ENCODE measurements at regions not wholly inside any gene's neighbourhood (a gene's known extent, or its start where the extent isn't known, plus 50 kb on each side); places are given as distances from the start of the nearest gene placed in this dataset.

DNA sequence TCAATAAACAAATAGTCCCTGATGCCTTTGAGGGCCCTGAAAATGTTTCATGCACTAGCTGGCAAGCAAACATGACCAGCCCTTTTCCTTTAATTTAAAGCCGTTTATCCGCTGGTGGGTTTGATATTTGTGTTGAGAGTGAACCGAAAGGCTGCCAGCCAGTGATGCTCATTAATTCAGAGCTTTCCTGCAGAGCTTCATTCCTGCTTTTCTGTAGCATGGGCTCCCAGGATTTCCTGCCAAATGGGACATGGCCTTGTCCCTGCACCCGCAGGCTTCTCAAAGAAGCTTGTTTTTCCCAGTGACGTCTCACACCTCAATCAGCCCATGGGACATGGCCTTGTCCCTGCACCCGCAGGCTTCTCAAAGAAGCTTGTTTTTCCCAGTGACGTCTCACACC is 219.6 kb downstream of the MTHFS start:
- no peak overlapping the region for H3K4me2 ChIP-seq (ENCODE audit: low read length)
- no peaks in the 10 kb centered on the region for H3K27me3 ChIP-seq (ENCODE audit: low read depth, low read length)
- no peak overlapping the region for H2AFZ ChIP-seq (ENCODE audit: low read depth, low read length)
- TF ChIP-seq, protein P1, sequence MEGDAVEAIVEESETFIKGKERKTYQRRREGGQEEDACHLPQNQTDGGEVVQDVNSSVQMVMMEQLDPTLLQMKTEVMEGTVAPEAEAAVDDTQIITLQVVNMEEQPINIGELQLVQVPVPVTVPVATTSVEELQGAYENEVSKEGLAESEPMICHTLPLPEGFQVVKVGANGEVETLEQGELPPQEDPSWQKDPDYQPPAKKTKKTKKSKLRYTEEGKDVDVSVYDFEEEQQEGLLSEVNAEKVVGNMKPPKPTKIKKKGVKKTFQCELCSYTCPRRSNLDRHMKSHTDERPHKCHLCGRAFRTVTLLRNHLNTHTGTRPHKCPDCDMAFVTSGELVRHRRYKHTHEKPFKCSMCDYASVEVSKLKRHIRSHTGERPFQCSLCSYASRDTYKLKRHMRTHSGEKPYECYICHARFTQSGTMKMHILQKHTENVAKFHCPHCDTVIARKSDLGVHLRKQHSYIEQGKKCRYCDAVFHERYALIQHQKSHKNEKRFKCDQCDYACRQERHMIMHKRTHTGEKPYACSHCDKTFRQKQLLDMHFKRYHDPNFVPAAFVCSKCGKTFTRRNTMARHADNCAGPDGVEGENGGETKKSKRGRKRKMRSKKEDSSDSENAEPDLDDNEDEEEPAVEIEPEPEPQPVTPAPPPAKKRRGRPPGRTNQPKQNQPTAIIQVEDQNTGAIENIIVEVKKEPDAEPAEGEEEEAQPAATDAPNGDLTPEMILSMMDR (IDR thresholded peaks at IDR 0.05; ENCODE audit: low read depth, low read length), result no peak
- TF ChIP-seq EZH2phosphoT487 (IDR thresholded peaks at IDR 0.05; ENCODE audit: low read depth), result no peak
- H3K4me1 ChIP-seq (ENCODE audit: low read length), result peaks cover 85% of the 10 kb centered on the region
- no peaks in the 10 kb centered on the region for H4K20me1 ChIP-seq (ENCODE audit: insufficient read depth, low read length)
- no peaks in the 10 kb centered on the region for H3K79me2 ChIP-seq (ENCODE audit: low read length)
- H3K9me3 ChIP-seq (ENCODE audit: insufficient read depth, low read length), result no peaks in the 10 kb centered on the region
- H3K4me3 ChIP-seq (ENCODE audit: low read length), result no peak overlapping the region
- no peaks in the 10 kb centered on the region for H3K36me3 ChIP-seq (replicated peaks; ENCODE audit: low read depth, low read length)
- no peak overlapping the region for H3K9ac ChIP-seq (ENCODE audit: low read length)
- H3K27ac ChIP-seq (ENCODE audit: low read length), result no peak overlapping the region

DNA sequence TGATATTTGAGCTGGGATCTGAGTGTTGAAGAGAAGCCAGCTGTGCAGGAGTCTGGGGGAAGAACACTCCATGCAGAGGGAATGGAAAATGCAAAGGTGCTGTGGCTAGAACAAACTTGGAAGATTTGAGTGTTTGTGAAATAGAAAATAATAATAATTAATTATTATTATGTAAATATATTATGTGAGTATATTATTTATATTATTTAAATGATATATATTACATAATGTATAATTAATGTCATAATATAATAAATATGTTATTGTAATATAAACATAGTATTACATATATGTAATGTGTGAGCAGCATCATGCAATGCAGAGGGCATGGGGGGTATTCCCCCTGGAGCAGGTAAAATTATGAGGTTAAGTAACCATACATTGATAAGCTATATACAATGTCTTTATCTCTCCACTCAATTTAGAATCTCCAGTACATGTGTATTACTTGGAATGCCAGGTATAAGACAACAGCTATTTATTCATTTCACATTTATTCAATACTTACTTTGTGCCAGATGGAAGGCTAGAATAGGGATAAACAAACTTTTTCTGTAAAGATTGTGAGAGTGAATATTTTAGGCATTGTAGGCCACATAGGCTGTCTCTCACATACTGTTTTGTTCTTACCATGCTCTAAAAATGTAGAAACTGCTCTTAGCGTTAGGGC is 218.6 kb downstream of the MTHFS start:
- TF ChIP-seq, protein P1 (IDR thresholded peaks at IDR 0.05; ENCODE audit: low read depth, low read length), result no peak
- no peak for TF ChIP-seq EZH2phosphoT487 (IDR thresholded peaks at IDR 0.05; ENCODE audit: low read depth)
- H3K27ac ChIP-seq (ENCODE audit: low read length), result no peak overlapping the region
- no peak overlapping the region for H3K4me3 ChIP-seq (ENCODE audit: low read length)
- H4K20me1 ChIP-seq (ENCODE audit: insufficient read depth, low read length), result no peaks in the 10 kb centered on the region
- no peaks in the 10 kb centered on the region for H3K27me3 ChIP-seq (ENCODE audit: low read depth, low read length)
- no peaks in the 10 kb centered on the region for H3K79me2 ChIP-seq (ENCODE audit: low read length)
- H3K9me3 ChIP-seq (ENCODE audit: insufficient read depth, low read length), result no peaks in the 10 kb centered on the region
- no peak overlapping the region for H3K4me2 ChIP-seq (ENCODE audit: low read length)
- no peak overlapping the region for H2AFZ ChIP-seq (ENCODE audit: low read depth, low read length)
- H3K36me3 ChIP-seq (replicated peaks; ENCODE audit: low read depth, low read length), result no peaks in the 10 kb centered on the region
- no peak overlapping the region for H3K9ac ChIP-seq (ENCODE audit: low read length)
- peaks cover 85% of the 10 kb centered on the region for H3K4me1 ChIP-seq (ENCODE audit: low read length)

DNA sequence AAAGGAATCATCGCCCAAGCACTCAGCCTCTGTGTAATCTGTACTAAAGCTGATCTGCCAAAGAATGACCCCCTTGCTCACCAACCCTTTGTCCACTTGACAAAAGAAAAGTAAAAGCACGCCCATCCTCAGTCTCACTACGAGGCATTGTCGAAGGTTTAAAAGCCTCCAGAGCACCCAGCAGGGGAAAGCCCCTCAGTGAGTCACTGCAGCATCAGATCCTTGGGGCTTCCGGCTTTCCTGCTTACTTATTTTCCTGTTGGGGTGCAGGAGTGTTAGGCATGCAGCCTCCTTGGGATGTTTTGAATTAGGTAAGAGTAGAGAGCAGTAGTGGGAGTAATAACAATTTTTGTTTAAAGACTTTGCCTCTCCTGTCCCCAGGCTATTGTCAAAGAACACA is 216.1 kb downstream of the MTHFS start:
- Histone ChIP-seq H3K27ac (ENCODE audit: low read length) (peak overlapping the region; percentile 64), H3K79me2 (ENCODE audit: low read length) (no peaks in the 10 kb centered on the region), H3K36me3 (replicated peaks; ENCODE audit: low read depth, low read length) (no peaks in the 10 kb centered on the region), H3K9me3 (ENCODE audit: insufficient read depth, low read length) (no peaks in the 10 kb centered on the region), H3K4me3 (ENCODE audit: low read length) (peak overlapping the region; percentile 55), H3K9ac (ENCODE audit: low read length) (peak overlapping the region; percentile 68), H2AFZ (ENCODE audit: low read depth, low read length) (peak overlapping the region; percentile 69; the same call in 1 of the 2 replicates), H4K20me1 (ENCODE audit: insufficient read depth, low read length) (no peaks in the 10 kb centered on the region), H3K4me1 (ENCODE audit: low read length) (peaks cover 69% of the 10 kb centered on the region), H3K27me3 (ENCODE audit: low read depth, low read length) (no peaks in the 10 kb centered on the region), H3K4me2 (ENCODE audit: low read length) (peak overlapping the region; percentile 71)
- TF ChIP-seq, protein P1 (IDR thresholded peaks at IDR 0.05; ENCODE audit: low read depth, low read length), result no peak
- TF ChIP-seq EZH2phosphoT487 (IDR thresholded peaks at IDR 0.05; ENCODE audit: low read depth), result no peak

DNA sequence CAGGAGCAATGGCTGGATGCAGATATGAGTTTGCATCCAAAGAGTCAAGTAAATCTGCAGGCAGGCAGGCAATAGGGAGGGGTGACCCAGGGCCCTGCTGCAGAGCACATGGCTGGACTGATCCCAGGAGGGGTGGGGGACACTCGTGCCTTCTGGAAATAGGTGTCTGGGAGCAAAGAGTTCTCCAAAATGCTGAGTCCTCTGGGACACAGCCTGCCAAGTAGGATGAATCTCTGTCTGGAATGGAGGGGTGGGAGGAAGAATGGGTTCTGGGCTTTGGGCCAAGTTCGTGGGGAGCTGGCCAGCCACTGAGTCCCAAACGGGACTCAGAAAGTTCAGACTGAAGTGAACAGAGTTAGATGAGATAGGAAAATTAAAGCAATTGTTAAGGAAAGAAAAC is 214.5 kb downstream of the MTHFS start:
- peak overlapping the region; percentile 55 for H3K4me3 ChIP-seq (ENCODE audit: low read length)
- no peaks in the 10 kb centered on the region for H4K20me1 ChIP-seq (ENCODE audit: insufficient read depth, low read length)
- TF ChIP-seq, protein P1 (IDR thresholded peaks at IDR 0.05; ENCODE audit: low read depth, low read length), result no peak
- TF ChIP-seq EZH2phosphoT487 (IDR thresholded peaks at IDR 0.05; ENCODE audit: low read depth), result no peak
- H3K4me2 ChIP-seq (ENCODE audit: low read length), result peak overlapping the region; percentile 78
- H3K9me3 ChIP-seq (ENCODE audit: insufficient read depth, low read length), result no peaks in the 10 kb centered on the region
- H3K27ac ChIP-seq (ENCODE audit: low read length), result peak overlapping the region; percentile 64
- peak overlapping the region; percentile 77 for H2AFZ ChIP-seq (ENCODE audit: low read depth, low read length)
- peak overlapping the region; percentile 68 for H3K9ac ChIP-seq (ENCODE audit: low read length)
- H3K36me3 ChIP-seq (replicated peaks; ENCODE audit: low read depth, low read length), result no peaks in the 10 kb centered on the region
- H3K79me2 ChIP-seq (ENCODE audit: low read length), result no peaks in the 10 kb centered on the region
- H3K4me1 ChIP-seq (ENCODE audit: low read length), result peaks cover 57% of the 10 kb centered on the region
- no peaks in the 10 kb centered on the region for H3K27me3 ChIP-seq (ENCODE audit: low read depth, low read length)
